ENCODE measurements at regions not wholly inside any gene's neighbourhood (a gene's known extent, or its start where the extent isn't known, plus 50 kb on each side); places are given as distances from the start of the nearest gene placed in this dataset.

- no peak overlapping the region for H3K9ac ChIP-seq (ENCODE audit: low read length)
- H3K27me3 ChIP-seq (ENCODE audit: low read depth, low read length), result no peaks in the 10 kb centered on the region
- no peaks in the 10 kb centered on the region for H4K20me1 ChIP-seq (ENCODE audit: insufficient read depth, low read length)
- H3K27ac ChIP-seq (ENCODE audit: low read length), result no peak overlapping the region
- H3K4me3 ChIP-seq (ENCODE audit: low read length), result no peak overlapping the region
- H3K4me2 ChIP-seq (ENCODE audit: low read length), result no peak overlapping the region
- H3K79me2 ChIP-seq (ENCODE audit: low read length), result no peaks in the 10 kb centered on the region
- H2AFZ ChIP-seq (ENCODE audit: low read depth, low read length), result no peak overlapping the region
- TF ChIP-seq EZH2phosphoT487 (IDR thresholded peaks at IDR 0.05; ENCODE audit: low read depth), result no peak
- no peak for TF ChIP-seq CTCF (IDR thresholded peaks at IDR 0.05; ENCODE audit: low read depth, low read length)
- no peaks in the 10 kb centered on the region for H3K9me3 ChIP-seq (ENCODE audit: insufficient read depth, low read length)
- no peaks in the 10 kb centered on the region for H3K4me1 ChIP-seq (ENCODE audit: low read length)
- H3K36me3 ChIP-seq (replicated peaks; ENCODE audit: low read depth, low read length), result no peaks in the 10 kb centered on the region
Measured at GRCh38 chr5:117769877-117770276, 1195.3 kb upstream of the SEMA6A start.

- Histone ChIP-seq H3K4me2 (ENCODE audit: low read length) (no peak overlapping the region), H3K9ac (ENCODE audit: low read length) (no peak overlapping the region), H2AFZ (ENCODE audit: low read depth, low read length) (no peak overlapping the region), H3K9me3 (ENCODE audit: insufficient read depth, low read length) (no peaks in the 10 kb centered on the region), H4K20me1 (ENCODE audit: insufficient read depth, low read length) (no peaks in the 10 kb centered on the region), H3K27ac (ENCODE audit: low read length) (no peak overlapping the region), H3K27me3 (ENCODE audit: low read depth, low read length) (no peaks in the 10 kb centered on the region), H3K4me3 (ENCODE audit: low read length) (no peak overlapping the region), H3K79me2 (ENCODE audit: low read length) (no peaks in the 10 kb centered on the region), H3K4me1 (ENCODE audit: low read length) (peaks cover 7% of the 10 kb centered on the region), H3K36me3 (replicated peaks; ENCODE audit: low read depth, low read length) (no peaks in the 10 kb centered on the region)
- no peak for TF ChIP-seq CTCF (IDR thresholded peaks at IDR 0.05; ENCODE audit: low read depth, low read length)
- no peak for TF ChIP-seq EZH2phosphoT487 (IDR thresholded peaks at IDR 0.05; ENCODE audit: low read depth)
Measured at GRCh38 chr5:117763271-117763670, 1188.6 kb upstream of the SEMA6A start.

- Histone ChIP-seq H3K4me2 (ENCODE audit: low read length) (no peak overlapping the region), H3K27ac (ENCODE audit: low read length) (no peak overlapping the region), H3K9ac (ENCODE audit: low read length) (no peak overlapping the region), H3K4me3 (ENCODE audit: low read length) (no peak overlapping the region), H3K9me3 (ENCODE audit: insufficient read depth, low read length) (no peaks in the 10 kb centered on the region), H3K4me1 (ENCODE audit: low read length) (peaks cover 7% of the 10 kb centered on the region), H4K20me1 (ENCODE audit: insufficient read depth, low read length) (no peaks in the 10 kb centered on the region), H2AFZ (ENCODE audit: low read depth, low read length) (no peak overlapping the region), H3K36me3 (replicated peaks; ENCODE audit: low read depth, low read length) (no peaks in the 10 kb centered on the region), H3K79me2 (ENCODE audit: low read length) (no peaks in the 10 kb centered on the region), H3K27me3 (ENCODE audit: low read depth, low read length) (no peaks in the 10 kb centered on the region)
- TF ChIP-seq CTCF (IDR thresholded peaks at IDR 0.05; ENCODE audit: low read depth, low read length), result no peak
- TF ChIP-seq EZH2phosphoT487 (IDR thresholded peaks at IDR 0.05; ENCODE audit: low read depth), result no peak
Measured at GRCh38 chr5:117761186-117761585, 1186.6 kb upstream of the SEMA6A start.

- no peaks in the 10 kb centered on the region for H3K27me3 ChIP-seq (ENCODE audit: low read depth, low read length)
- H4K20me1 ChIP-seq (ENCODE audit: insufficient read depth, low read length), result no peaks in the 10 kb centered on the region
- no peak overlapping the region for H3K4me3 ChIP-seq (ENCODE audit: low read length)
- H3K9ac ChIP-seq (ENCODE audit: low read length), result no peak overlapping the region
- H3K9me3 ChIP-seq (ENCODE audit: insufficient read depth, low read length), result no peaks in the 10 kb centered on the region
- no peak overlapping the region for H2AFZ ChIP-seq (ENCODE audit: low read depth, low read length)
- H3K79me2 ChIP-seq (ENCODE audit: low read length), result no peaks in the 10 kb centered on the region
- peaks cover 7% of the 10 kb centered on the region for H3K4me1 ChIP-seq (ENCODE audit: low read length)
- no peaks in the 10 kb centered on the region for H3K36me3 ChIP-seq (replicated peaks; ENCODE audit: low read depth, low read length)
- H3K27ac ChIP-seq (ENCODE audit: low read length), result no peak overlapping the region
- TF ChIP-seq CTCF (IDR thresholded peaks at IDR 0.05; ENCODE audit: low read depth, low read length) (no peak), EZH2phosphoT487 (IDR thresholded peaks at IDR 0.05; ENCODE audit: low read depth) (no peak)
- no peak overlapping the region for H3K4me2 ChIP-seq (ENCODE audit: low read length)
Measured at GRCh38 chr5:117759849-117760499, 1185.4 kb upstream of the SEMA6A start.

Data from OCI-LY3 (cell line).